ENCODE measurements at regions not wholly inside any gene's neighbourhood (a gene's known extent, or its start where the extent isn't known, plus 50 kb on each side); places are given as distances from the start of the nearest gene placed in this dataset.
A peak's percentile ranks its signal among the peaks of the same experiment; 100 is the strongest.

- TF ChIP-seq SMC3 (IDR thresholded peaks at IDR 0.05), result no peak
- TF ChIP-seq POLR2A (IDR thresholded peaks at IDR 0.05; ENCODE audit: low read length), result no peak
- no peak for TF ChIP-seq KDM5A (IDR thresholded peaks at IDR 0.05)
- TF ChIP-seq CTCF (IDR thresholded peaks at IDR 0.05), result no peak
- TF ChIP-seq MAX (IDR thresholded peaks at IDR 0.05), result no peak
- TF ChIP-seq CEBPB (IDR thresholded peaks at IDR 0.05), result no peak
- TF ChIP-seq ZSCAN20 (CRISPR knock-in tag; IDR thresholded peaks at IDR 0.05), result no peak
- no peak for TF ChIP-seq ESRRA (IDR thresholded peaks at IDR 0.05; ENCODE audit: borderline replicate concordance, low read length)
- no peak for TF ChIP-seq EP300 (IDR thresholded peaks at IDR 0.05)
- TF ChIP-seq E2F6 (IDR thresholded peaks at IDR 0.05; ENCODE audit: borderline replicate concordance, low read depth), result no peak
- no peak for TF ChIP-seq RFX5 (IDR thresholded peaks at IDR 0.05)
- no peak for TF ChIP-seq HDAC2 (IDR thresholded peaks at IDR 0.05)
- TF ChIP-seq MAFK (IDR thresholded peaks at IDR 0.05; ENCODE audit: partially characterized antibody), result peak; percentile 91
Measured at GRCh38 chr3:150342896-150343467, 65.1 kb upstream of the TSC22D2 start.

Measured in A549 (cell line).